ENCODE measurements at regions not wholly inside any gene's neighbourhood (a gene's known extent, or its start where the extent isn't known, plus 50 kb on each side); places are given as distances from the start of the nearest gene placed in this dataset.

DNA sequence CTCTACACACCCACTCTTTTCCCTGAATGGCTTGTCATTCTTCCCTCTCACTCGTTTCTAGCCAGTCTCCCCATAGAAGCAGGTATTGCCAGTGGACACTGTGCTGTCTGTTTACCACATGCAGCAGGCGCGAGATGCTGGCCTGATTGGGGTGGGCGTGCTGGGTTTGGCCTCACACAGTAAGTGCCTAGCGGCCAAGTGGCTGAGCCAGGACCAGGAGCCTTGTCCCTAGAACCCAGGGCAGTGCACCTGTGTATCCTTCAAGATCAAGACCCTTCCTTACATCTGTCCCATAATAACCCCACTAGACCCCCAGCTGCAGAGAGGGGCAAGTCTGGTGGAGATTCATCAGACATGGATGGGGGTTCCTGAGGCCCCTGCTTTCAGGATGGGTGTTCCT, 112.8 kb upstream of the IRX4 start:
- Histone ChIP-seq H2BK12ac (ENCODE audit: low read depth, low read length) (no peak overlapping the region), H3K14ac (ENCODE audit: insufficient read length) (no peak overlapping the region), H3K9me3 (ENCODE audit: insufficient read depth in 2 of 2, low read depth in 1 of 2, low read length in 1 of 2) (peaks cover 6 to 8% of the 10 kb centered on the region in 2 experiments; a peak in 2 of 4 replicates), H2BK5ac (ENCODE audit: low read depth, low read length) (no peak overlapping the region), H3K4ac (replicated peaks; ENCODE audit: insufficient read length, low read depth, low read length) (no peak overlapping the region), H2BK20ac (ENCODE audit: low read length) (no peak overlapping the region), H2BK15ac (ENCODE audit: low read length) (no peak overlapping the region), H4K8ac (ENCODE audit: extremely low read depth, insufficient read depth, low read length) (no peak overlapping the region), H2AK5ac (ENCODE audit: low read depth, low read length) (no peak overlapping the region), H2BK120ac (replicated peaks; ENCODE audit: low read depth, low read length) (no peak overlapping the region), H3K36me3 (ENCODE audit: control insufficient read depth in 2 of 4, insufficient read depth in 4 of 4, low read length in 3 of 4) (no peaks in the 10 kb centered on the region), H3K79me2 (ENCODE audit: control insufficient read depth in 1 of 2, insufficient read depth in 2 of 2, low read length in 2 of 2) (no peaks in the 10 kb centered on the region), H4K20me1 (replicated peaks in 1 of 2; ENCODE audit: control insufficient read depth in 1 of 2, insufficient read depth in 2 of 2, low read length in 2 of 2) (no peaks in the 10 kb centered on the region), H4K5ac (ENCODE audit: insufficient read length, low read depth, low read length) (no peak overlapping the region), H2AFZ (ENCODE audit: low read length) (no peak overlapping the region), H3K18ac (ENCODE audit: extremely low read depth, low read length) (no peak overlapping the region), H3K9ac (replicated peaks in 1 of 4; ENCODE audit: extremely low read depth in 1 of 4, low read depth in 3 of 4, low read length in 3 of 4) (no peak overlapping the region), H3K4me2 (ENCODE audit: insufficient read depth in 1 of 2, low read depth in 2 of 2, low read length in 2 of 2) (no peak overlapping the region), H3K27ac (ENCODE audit: low read depth, low read length) (no peak overlapping the region), H3K56ac (replicated peaks; ENCODE audit: insufficient read length, low read depth, low read length) (no peak overlapping the region), H3K79me1 (ENCODE audit: low read depth, low read length) (no peaks in the 10 kb centered on the region), H3K4me1 (replicated peaks in 1 of 4; ENCODE audit: control insufficient read depth in 3 of 4, insufficient read depth in 4 of 4, low read length in 3 of 4) (no peaks in the 10 kb centered on the region), H3K4me3 (ENCODE audit: extremely low read depth in 1 of 4, insufficient read depth in 2 of 4, low read depth in 3 of 4, low read length in 4 of 4) (no peak overlapping the region), H3K23me2 (ENCODE audit: low read depth, low read length) (no peaks in the 10 kb centered on the region), H4K91ac (replicated peaks; ENCODE audit: insufficient read length, low read length) (no peak overlapping the region), H3K23ac (ENCODE audit: insufficient read length) (no peak overlapping the region), H3K27me3 (replicated peaks in 1 of 4; ENCODE audit: control insufficient read depth in 3 of 4, extremely low read depth in 1 of 4, insufficient read depth in 3 of 4, low read length in 3 of 4) (no peaks in the 10 kb centered on the region)
- no peak for DNase-seq (ENCODE audit: low read depth in 1 of 2, low spot score in 2 of 2)
- POLR2A ChIA-PET (ENCODE audit: partially characterized antibody), result no interaction called here
- CTCF ChIA-PET (ENCODE audit: partially characterized antibody), result interaction anchor here (1.0 kb wide), 1 partner anchor 93 kb away, joined by 3 read pairs; no protein-coding TSS in a partner anchor
- no peak for FAIRE-seq
- 88% methylated on average over 5 of the region's 5 CpGs; no CpG with 5 or more reads in 1 of the 2 experiments for WGBS, 2 experiments (ENCODE audit: extremely low coverage in 1 of 2, insufficient coverage in 1 of 2, insufficient read length in 1 of 2, insufficient replicate concordance in 2 of 2, low coverage in 1 of 2, low lambda C conversion rate in 2 of 2, missing lambda C conversion rate in 1 of 2)
- TF ChIP-seq SRF (IDR thresholded peaks at IDR 0.05; ENCODE audit: low read depth, low read length) (no peak), CHD2 (IDR thresholded peaks at IDR 0.05; ENCODE audit: low read length) (no peak), ASH2L (IDR thresholded peaks at IDR 0.05; ENCODE audit: low read length) (no peak), SIN3A (conservative IDR thresholded peaks at IDR 0.05 in 1 of 2, IDR thresholded peaks at IDR 0.05 in 1 of 2; ENCODE audit: low read depth in 1 of 2, low read length in 2 of 2) (no peak), BACH1 (IDR thresholded peaks at IDR 0.05; ENCODE audit: low read length) (no peak), TAF7 (optimal IDR thresholded peaks at IDR 0.05; ENCODE audit: borderline replicate concordance, low read depth, low read length) (no peak), SP4 (IDR thresholded peaks at IDR 0.05; ENCODE audit: low read length) (no peak), RFX5 (IDR thresholded peaks at IDR 0.05; ENCODE audit: borderline replicate concordance, low read depth, low read length) (no peak), HDAC2 (IDR thresholded peaks at IDR 0.05; ENCODE audit: borderline replicate concordance in 1 of 2, low read depth in 2 of 2, low read length in 2 of 2) (no peak), GTF2F1 (IDR thresholded peaks at IDR 0.05; ENCODE audit: borderline replicate concordance, low read depth, low read length) (no peak), SP1 (IDR thresholded peaks at IDR 0.05; ENCODE audit: low read depth, low read length) (no peak), RBBP5 (IDR thresholded peaks at IDR 0.05; ENCODE audit: borderline replicate concordance, low read depth, low read length) (no peak), SP2 (IDR thresholded peaks at IDR 0.05; ENCODE audit: low read length) (no peak), KDM4A (IDR thresholded peaks at IDR 0.05; ENCODE audit: low read depth, low read length, severe bottlenecking) (no peak), EP300 (IDR thresholded peaks at IDR 0.05; ENCODE audit: borderline replicate concordance in 1 of 2, low read depth in 2 of 2, low read length in 2 of 2) (no peak), JUN (IDR thresholded peaks at IDR 0.05; ENCODE audit: low read depth, low read length) (no peak)

Measured in H1 (cell line).